Ishikawa (cell line): ENCODE measurements at regions not wholly inside any gene's neighbourhood (a gene's known extent, or its start where the extent isn't known, plus 50 kb on each side); places are given as distances from the start of the nearest gene placed in this dataset.
A peak's percentile ranks its signal among the peaks of the same experiment; 100 is the strongest.

Source experiments
- CEBPB ChIP-seq: IDR thresholded peaks from 2 replicates; pipeline ENCODE4 v1.6.1; 2012
- CREB1 ChIP-seq: IDR thresholded peaks from 2 replicates; pipeline ENCODE4 v1.6.1; 2012; ENCODE audit warnings: low read depth
- EGR1 ChIP-seq: IDR thresholded peaks from 2 replicates; pipeline ENCODE4 v1.6.1; 2012
- EP300 ChIP-seq: IDR thresholded peaks from 2 replicates; pipeline ENCODE4 v1.6.1; 2012; ENCODE audit warnings: borderline replicate concordance
- FOXM1 ChIP-seq: IDR thresholded peaks from 2 replicates; pipeline ENCODE4 v1.6.1; 2012; ENCODE audit warnings: low read depth, borderline replicate concordance
- NFIC ChIP-seq: IDR thresholded peaks from 2 replicates; pipeline ENCODE4 v1.6.1; 2012
- RAD21 ChIP-seq: IDR thresholded peaks from 2 replicates; pipeline ENCODE4 v1.6.1; 2012; ENCODE audit warnings: low read depth
- TAF1 ChIP-seq: IDR thresholded peaks from 2 replicates; pipeline ENCODE4 v1.6.1; 2012; ENCODE audit warnings: low read depth, mild to moderate bottlenecking
- TCF12 ChIP-seq: IDR thresholded peaks from 2 replicates; pipeline ENCODE4 v1.6.1; 2012; ENCODE audit warnings: low read depth
- TEAD4 ChIP-seq: IDR thresholded peaks from 2 replicates; pipeline ENCODE4 v1.6.1; 2012
- YY1 ChIP-seq: IDR thresholded peaks from 2 replicates; pipeline ENCODE4 v1.6.1; 2012; ENCODE audit warnings: low read depth
- ZBTB7A ChIP-seq: IDR thresholded peaks from 2 replicates; pipeline ENCODE4 v1.6.1; 2012; ENCODE audit warnings: low read depth
- TF ChIP-seq, protein P1 (sequence below): IDR thresholded peaks from 2 replicates; pipeline ENCODE4 v1.6.1; 2012; ENCODE audit warnings: low read depth, mild to moderate bottlenecking
- TF ChIP-seq, protein P2 (sequence below): IDR thresholded peaks from 2 replicates; pipeline ENCODE4 v1.6.1; 2012
- TF ChIP-seq, protein P3 (sequence below): IDR thresholded peaks from 2 replicates; pipeline ENCODE4 v1.6.1; 2012

DNA sequence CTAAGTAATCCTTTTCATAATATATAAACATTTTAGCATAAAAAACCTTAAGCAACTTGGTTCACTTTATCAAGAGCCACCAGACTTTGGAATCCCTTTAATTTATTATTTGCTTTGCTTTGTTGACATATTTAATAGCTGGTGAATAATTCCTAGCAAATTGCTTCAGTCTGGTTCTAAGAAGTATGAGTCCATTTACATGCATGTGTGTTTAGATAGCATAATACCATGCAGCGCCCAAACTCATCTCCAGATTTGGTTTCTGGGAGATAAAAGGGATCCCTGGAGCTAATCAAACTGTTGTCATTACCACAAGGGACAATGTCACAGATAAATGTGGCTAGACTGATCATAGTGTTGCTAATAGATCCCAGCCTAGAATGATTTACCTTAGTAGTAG, 111.8 kb downstream of the TMEM144 start:
- no peak for TF ChIP-seq RAD21
- TF ChIP-seq EP300, result no peak
- TF ChIP-seq ZBTB7A, result no peak
- no peak for TF ChIP-seq FOXM1
- TF ChIP-seq YY1, result no peak
- TF ChIP-seq, protein P1, sequence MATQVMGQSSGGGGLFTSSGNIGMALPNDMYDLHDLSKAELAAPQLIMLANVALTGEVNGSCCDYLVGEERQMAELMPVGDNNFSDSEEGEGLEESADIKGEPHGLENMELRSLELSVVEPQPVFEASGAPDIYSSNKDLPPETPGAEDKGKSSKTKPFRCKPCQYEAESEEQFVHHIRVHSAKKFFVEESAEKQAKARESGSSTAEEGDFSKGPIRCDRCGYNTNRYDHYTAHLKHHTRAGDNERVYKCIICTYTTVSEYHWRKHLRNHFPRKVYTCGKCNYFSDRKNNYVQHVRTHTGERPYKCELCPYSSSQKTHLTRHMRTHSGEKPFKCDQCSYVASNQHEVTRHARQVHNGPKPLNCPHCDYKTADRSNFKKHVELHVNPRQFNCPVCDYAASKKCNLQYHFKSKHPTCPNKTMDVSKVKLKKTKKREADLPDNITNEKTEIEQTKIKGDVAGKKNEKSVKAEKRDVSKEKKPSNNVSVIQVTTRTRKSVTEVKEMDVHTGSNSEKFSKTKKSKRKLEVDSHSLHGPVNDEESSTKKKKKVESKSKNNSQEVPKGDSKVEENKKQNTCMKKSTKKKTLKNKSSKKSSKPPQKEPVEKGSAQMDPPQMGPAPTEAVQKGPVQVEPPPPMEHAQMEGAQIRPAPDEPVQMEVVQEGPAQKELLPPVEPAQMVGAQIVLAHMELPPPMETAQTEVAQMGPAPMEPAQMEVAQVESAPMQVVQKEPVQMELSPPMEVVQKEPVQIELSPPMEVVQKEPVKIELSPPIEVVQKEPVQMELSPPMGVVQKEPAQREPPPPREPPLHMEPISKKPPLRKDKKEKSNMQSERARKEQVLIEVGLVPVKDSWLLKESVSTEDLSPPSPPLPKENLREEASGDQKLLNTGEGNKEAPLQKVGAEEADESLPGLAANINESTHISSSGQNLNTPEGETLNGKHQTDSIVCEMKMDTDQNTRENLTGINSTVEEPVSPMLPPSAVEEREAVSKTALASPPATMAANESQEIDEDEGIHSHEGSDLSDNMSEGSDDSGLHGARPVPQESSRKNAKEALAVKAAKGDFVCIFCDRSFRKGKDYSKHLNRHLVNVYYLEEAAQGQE, result no peak
- no peak for TF ChIP-seq TEAD4
- TF ChIP-seq CREB1, result no peak
- no peak for TF ChIP-seq NFIC
- no peak for TF ChIP-seq TAF1
- TF ChIP-seq EGR1, result no peak
- TF ChIP-seq, protein P2, sequence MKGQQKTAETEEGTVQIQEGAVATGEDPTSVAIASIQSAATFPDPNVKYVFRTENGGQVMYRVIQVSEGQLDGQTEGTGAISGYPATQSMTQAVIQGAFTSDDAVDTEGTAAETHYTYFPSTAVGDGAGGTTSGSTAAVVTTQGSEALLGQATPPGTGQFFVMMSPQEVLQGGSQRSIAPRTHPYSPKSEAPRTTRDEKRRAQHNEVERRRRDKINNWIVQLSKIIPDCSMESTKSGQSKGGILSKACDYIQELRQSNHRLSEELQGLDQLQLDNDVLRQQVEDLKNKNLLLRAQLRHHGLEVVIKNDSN, result no peak
- no peak for TF ChIP-seq CEBPB
- TF ChIP-seq, protein P3, sequence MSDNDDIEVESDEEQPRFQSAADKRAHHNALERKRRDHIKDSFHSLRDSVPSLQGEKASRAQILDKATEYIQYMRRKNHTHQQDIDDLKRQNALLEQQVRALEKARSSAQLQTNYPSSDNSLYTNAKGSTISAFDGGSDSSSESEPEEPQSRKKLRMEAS, result no peak
- no peak for TF ChIP-seq TCF12

DNA sequence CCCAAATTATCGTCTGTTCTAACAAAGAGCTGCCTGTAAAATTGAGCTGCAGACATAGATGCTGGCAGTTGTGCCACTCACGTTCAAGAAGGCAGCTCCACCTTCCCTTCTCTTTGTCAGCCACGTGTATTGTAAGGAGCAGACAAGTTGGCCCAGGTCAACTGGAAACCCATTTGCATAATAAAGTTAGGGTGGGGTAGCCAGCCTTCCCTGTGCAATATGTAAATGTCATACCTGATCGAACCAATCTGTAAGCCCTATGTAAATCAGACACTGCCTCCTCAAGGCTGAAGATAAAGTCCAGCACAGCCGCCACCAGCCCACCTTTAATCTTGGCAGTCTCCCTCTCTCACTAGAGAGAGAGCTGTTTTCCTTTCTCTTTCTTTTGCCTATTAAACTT, 117.2 kb downstream of the TMEM144 start:
- TF ChIP-seq, protein P3, result peak; percentile 80
- TF ChIP-seq, protein P2, result 0 out of 2 replicates have a peak, but pooled peaks have one; percentile 10
- TF ChIP-seq CREB1, result no peak

DNA sequence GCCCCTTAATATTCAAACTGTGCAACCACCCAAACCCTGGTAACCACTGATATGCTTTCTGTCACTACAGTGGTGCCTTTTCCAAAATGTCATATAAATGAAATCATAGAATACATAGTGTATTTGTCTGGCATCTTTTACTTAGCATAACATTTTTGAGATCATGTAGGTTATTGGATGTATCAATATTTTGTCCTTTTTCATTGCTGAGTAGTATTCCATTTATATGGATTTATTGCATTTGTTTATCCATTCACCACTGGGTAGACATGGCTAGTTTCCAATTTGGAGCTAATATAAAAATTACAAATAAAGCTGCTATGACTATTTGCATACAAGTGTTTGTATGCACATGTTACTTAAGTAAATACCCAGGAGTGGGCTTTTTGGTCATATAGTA, 121.6 kb downstream of the TMEM144 start:
- no peak for TF ChIP-seq EGR1
- no peak for TF ChIP-seq TCF12
- no peak for TF ChIP-seq YY1
- TF ChIP-seq CEBPB, result no peak
- no peak for TF ChIP-seq RAD21
- TF ChIP-seq TAF1, result no peak
- TF ChIP-seq FOXM1, result no peak
- no peak for TF ChIP-seq TEAD4
- TF ChIP-seq EP300, result no peak
- no peak for TF ChIP-seq ZBTB7A
- TF ChIP-seq, protein P1, result no peak
- TF ChIP-seq, protein P2, result no peak

DNA sequence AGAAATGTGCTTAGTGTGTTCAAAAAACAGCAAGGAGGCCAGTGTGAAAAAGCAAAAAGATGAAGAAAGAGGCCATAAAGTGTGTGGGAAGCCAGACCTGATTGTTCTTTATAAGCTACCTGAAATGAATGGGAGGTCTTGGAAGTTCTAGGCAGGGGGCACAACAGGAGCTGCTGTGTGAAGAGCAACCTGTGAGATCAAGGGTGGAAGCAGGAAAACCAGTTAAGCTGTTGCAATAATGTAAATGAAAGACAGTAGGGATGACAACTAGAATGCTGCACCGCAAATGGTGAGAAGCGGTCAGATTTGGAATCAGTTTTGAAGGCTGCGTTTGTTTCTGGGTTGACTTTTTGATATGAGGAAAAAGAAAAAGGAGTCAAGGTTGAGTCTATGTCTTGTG, 123.5 kb downstream of the TMEM144 start:
- TF ChIP-seq, protein P2, result no peak
- TF ChIP-seq, protein P3, result no peak
- TF ChIP-seq FOXM1 (no peak), EP300 (no peak), TCF12 (no peak), CREB1 (no peak), EGR1 (no peak), NFIC (no peak), CEBPB (no peak), TEAD4 (no peak), TAF1 (no peak), YY1 (no peak), RAD21 (no peak), ZBTB7A (no peak)
- TF ChIP-seq, protein P1, result no peak
